WTC11 (cell line): ENCODE measurements at regions not wholly inside any gene's neighbourhood (a gene's known extent, or its start where the extent isn't known, plus 50 kb on each side); places are given as distances from the start of the nearest gene placed in this dataset.

Experiments used
- USF2 ChIP-seq: sonication (generic); formaldehyde crosslinking; IDR thresholded peaks from 2 replicates; pipeline ENCODE4 v1.8.1; 2023; ENCODE audit warnings: mild to moderate bottlenecking, missing genetic modification reagents, moderate library complexity
- ZNF121 ChIP-seq: sonication (generic); formaldehyde crosslinking; IDR thresholded peaks from 2 replicates; pipeline ENCODE4 v1.8.0; 2023; ENCODE audit warnings: missing genetic modification reagents
- ZNF512 ChIP-seq: sonication (generic); formaldehyde crosslinking; IDR thresholded peaks from 2 replicates; pipeline ENCODE4 v1.8.1; 2022; ENCODE audit warnings: missing genetic modification reagents, borderline replicate concordance

- no peak for TF ChIP-seq USF2 (CRISPR knock-in tag)
- no peak for TF ChIP-seq ZNF512 (CRISPR knock-in tag)
- no peak for TF ChIP-seq ZNF121 (CRISPR knock-in tag)
Measured at GRCh38 chr13:23021906-23022305, 158.9 kb upstream of the SGCG start.
